ENCODE measurements at regions not wholly inside any gene's neighbourhood (a gene's known extent, or its start where the extent isn't known, plus 50 kb on each side); places are given as distances from the start of the nearest gene placed in this dataset.

DNA sequence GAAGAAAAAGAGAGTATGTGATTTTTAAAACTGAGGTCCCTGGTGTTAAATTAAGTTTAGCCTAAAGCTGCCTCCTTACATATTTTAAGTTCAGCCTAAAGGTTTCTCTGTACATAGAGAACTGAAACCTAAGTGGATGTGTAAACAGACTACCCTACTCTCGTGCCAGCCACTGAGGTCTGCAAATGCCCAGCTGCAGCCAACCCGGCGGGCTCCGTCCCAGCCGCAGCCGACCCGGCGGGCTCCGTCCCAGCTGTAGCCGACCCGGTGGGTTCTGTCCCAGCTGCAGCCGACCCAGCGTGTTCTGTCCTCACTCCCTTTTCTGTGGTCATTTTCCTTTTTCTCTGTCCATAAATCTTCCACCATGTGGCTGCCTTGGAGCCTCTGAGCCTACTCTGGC lies 97.2 kb upstream of the SFSWAP start:
- TF ChIP-seq, protein P1, sequence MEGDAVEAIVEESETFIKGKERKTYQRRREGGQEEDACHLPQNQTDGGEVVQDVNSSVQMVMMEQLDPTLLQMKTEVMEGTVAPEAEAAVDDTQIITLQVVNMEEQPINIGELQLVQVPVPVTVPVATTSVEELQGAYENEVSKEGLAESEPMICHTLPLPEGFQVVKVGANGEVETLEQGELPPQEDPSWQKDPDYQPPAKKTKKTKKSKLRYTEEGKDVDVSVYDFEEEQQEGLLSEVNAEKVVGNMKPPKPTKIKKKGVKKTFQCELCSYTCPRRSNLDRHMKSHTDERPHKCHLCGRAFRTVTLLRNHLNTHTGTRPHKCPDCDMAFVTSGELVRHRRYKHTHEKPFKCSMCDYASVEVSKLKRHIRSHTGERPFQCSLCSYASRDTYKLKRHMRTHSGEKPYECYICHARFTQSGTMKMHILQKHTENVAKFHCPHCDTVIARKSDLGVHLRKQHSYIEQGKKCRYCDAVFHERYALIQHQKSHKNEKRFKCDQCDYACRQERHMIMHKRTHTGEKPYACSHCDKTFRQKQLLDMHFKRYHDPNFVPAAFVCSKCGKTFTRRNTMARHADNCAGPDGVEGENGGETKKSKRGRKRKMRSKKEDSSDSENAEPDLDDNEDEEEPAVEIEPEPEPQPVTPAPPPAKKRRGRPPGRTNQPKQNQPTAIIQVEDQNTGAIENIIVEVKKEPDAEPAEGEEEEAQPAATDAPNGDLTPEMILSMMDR (IDR thresholded peaks at IDR 0.05): no peak
- TF ChIP-seq POLR2A (IDR thresholded peaks at IDR 0.05): no peak
